BE2C (cell line): ENCODE measurements at regions not wholly inside any gene's neighbourhood (a gene's known extent, or its start where the extent isn't known, plus 50 kb on each side); places are given as distances from the start of the nearest gene placed in this dataset.

Experiments
- DNase-seq: peaks from one replicate; pipeline ENCODE4 v3.0.0-alpha.2; 2020
- H3K27me3 ChIP-seq: fragments of 250-450 bp; sonication (Bioruptor Pico); 2 replicates; pipeline ENCODE4 v1.5.1; 2020; ENCODE audit warnings: mild to moderate bottlenecking
- H3K36me3 ChIP-seq: fragments of 250-450 bp; sonication (Bioruptor Pico); 2 replicates; pipeline ENCODE4 v1.5.1; 2020; ENCODE audit warnings: mild to moderate bottlenecking
- H3K4me1 ChIP-seq: fragments of 250-450 bp; sonication (Bioruptor Pico); 2 replicates; pipeline ENCODE4 v1.5.1; 2020
- H3K4me3 ChIP-seq: 2 replicates; pipeline ENCODE4 v1.5.1; 2011; ENCODE audit warnings: low read depth, low read length
- H3K9me3 ChIP-seq: fragments of 250-450 bp; sonication (Bioruptor Pico); 2 replicates; pipeline ENCODE4 v1.5.1; 2020
- CTCF ChIP-seq: IDR thresholded peaks from 2 replicates; pipeline ENCODE4 v1.5.1; 2012; ENCODE audit warnings: mild to moderate bottlenecking, low read depth, low read length

DNA sequence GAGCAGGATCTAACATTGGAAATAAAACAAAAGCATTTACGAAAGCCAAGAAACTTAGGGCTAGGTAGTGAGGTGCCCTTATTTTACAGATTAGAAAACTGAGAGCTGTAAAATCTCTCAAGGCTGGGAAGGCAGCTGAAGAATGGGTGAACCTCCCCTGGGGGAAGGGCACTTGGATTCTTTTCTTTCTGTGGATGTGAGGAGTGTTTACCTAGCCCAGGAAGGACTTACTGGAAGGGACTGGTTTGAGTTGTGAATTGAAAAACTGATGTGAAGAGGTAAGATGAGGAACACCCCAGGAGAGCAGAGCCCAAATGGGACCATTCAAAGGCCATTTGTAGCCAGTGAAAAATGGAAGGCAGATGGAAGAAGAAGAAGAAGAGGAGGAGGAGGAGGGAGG, 74.7 kb upstream of the NGF start:
- Histone ChIP-seq H3K27me3 (no peaks in the 10 kb centered on the region), H3K4me3 (no peak overlapping the region), H3K9me3 (no peaks in the 10 kb centered on the region), H3K36me3 (no peaks in the 10 kb centered on the region), H3K4me1 (no peaks in the 10 kb centered on the region)
- TF ChIP-seq CTCF = no peak
- no peak for DNase-seq

GRCh38 chr1:115412286-115412685, 74.2 kb upstream of the NGF start:
- Histone ChIP-seq H3K36me3 (no peaks in the 10 kb centered on the region), H3K4me3 (no peak overlapping the region), H3K9me3 (no peaks in the 10 kb centered on the region), H3K27me3 (no peaks in the 10 kb centered on the region), H3K4me1 (no peaks in the 10 kb centered on the region)
- no peak for TF ChIP-seq CTCF
- no peak for DNase-seq

GRCh38 chr1:115411371-115412063, 73.5 kb upstream of the NGF start:
- Histone ChIP-seq H3K9me3 (no peaks in the 10 kb centered on the region), H3K27me3 (no peaks in the 10 kb centered on the region), H3K36me3 (no peaks in the 10 kb centered on the region), H3K4me3 (no peak overlapping the region), H3K4me1 (no peaks in the 10 kb centered on the region)
- no peak for TF ChIP-seq CTCF
- DNase-seq = no peak

DNA sequence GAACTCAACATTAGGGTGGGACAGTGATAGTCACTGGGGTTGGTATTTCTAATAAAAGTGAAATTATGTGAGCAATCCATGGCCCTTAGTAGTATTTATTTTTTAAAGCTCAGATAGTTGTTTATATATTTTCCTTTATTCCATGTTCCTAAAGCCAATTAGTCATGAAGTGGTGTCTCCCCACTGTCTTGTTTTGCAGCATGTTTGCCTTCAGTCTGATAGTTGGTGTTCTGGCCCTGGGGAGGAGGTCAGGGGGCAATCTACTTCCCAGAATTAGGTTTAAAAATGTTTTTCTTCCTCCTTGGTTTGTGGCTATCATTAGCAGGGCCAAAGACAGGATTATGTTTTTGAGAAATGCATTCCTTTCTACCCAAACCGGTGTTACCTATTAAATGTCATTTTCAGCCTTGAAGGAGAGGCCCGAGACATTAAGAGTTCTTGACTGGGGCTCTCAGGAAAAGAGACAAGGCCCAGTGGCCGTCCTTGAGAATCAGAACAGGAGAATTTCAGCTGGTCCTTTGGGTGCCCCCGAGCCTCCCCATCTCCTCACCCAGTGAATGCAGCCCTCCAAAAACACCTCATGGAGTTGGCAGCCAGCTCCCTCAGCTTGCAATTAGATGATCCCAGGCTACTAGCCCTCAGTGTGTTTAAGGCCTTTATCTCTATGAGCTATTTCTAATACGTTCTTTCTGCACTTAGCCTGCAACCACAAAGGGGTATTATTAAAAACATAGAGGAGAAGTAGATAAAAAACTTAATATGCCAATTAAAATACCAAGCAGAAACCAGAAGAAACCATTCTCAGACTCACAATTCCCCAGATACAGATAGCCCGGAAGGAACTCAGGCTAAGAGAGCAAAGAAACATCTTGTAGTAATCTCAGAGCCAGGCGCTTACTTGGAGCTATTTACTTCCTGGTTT, 71.3 kb upstream of the NGF start:
- Histone ChIP-seq H3K4me1 (no peaks in the 10 kb centered on the region), H3K4me3 (no peak overlapping the region), H3K27me3 (no peaks in the 10 kb centered on the region), H3K9me3 (no peaks in the 10 kb centered on the region), H3K36me3 (no peaks in the 10 kb centered on the region)
- no peak for DNase-seq
- TF ChIP-seq CTCF = no peak

- no peak for TF ChIP-seq CTCF
- no peaks in the 10 kb centered on the region for H3K36me3 ChIP-seq
- H3K27me3 ChIP-seq = no peaks in the 10 kb centered on the region
- H3K9me3 ChIP-seq = no peaks in the 10 kb centered on the region
- DNase-seq = no peak
- H3K4me3 ChIP-seq = no peak overlapping the region
- H3K4me1 ChIP-seq = no peaks in the 10 kb centered on the region
These were observed 70.5 kb upstream of the NGF start for GRCh38 chr1:115408533-115408932.

- H3K4me3 ChIP-seq = no peak overlapping the region
- TF ChIP-seq CTCF = no peak
- no peaks in the 10 kb centered on the region for H3K27me3 ChIP-seq
- DNase-seq = no peak
- H3K36me3 ChIP-seq = no peaks in the 10 kb centered on the region
- H3K9me3 ChIP-seq = no peaks in the 10 kb centered on the region
- no peaks in the 10 kb centered on the region for H3K4me1 ChIP-seq
These were observed 66.9 kb upstream of the NGF start for GRCh38 chr1:115404911-115405310.
